ENCODE measurements at regions not wholly inside any gene's neighbourhood (a gene's known extent, or its start where the extent isn't known, plus 50 kb on each side); places are given as distances from the start of the nearest gene placed in this dataset.

DNA sequence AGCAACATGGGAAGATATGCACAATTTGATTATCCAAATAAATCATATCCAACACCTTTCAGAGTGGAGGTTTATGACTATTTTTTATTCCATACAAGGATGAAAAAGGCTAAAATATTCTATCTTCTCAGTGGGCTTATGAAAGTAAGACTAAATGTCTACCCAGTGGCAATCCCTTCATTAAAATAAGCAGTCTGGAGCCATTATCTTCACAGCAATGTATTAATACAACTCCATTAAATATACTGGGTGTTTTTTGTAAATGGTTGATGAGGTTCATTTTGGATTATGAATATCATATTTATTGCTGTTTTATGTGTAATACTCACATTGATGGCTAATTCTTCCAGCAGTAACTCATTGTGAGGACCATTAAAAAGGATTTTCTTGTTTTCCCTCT lies 352.7 kb upstream of the SOX11 start:
- TF ChIP-seq Cebpa-rat (IDR thresholded peaks at IDR 0.05): no peak
- H3K4me3 ChIP-seq: no peak overlapping the region

DNA sequence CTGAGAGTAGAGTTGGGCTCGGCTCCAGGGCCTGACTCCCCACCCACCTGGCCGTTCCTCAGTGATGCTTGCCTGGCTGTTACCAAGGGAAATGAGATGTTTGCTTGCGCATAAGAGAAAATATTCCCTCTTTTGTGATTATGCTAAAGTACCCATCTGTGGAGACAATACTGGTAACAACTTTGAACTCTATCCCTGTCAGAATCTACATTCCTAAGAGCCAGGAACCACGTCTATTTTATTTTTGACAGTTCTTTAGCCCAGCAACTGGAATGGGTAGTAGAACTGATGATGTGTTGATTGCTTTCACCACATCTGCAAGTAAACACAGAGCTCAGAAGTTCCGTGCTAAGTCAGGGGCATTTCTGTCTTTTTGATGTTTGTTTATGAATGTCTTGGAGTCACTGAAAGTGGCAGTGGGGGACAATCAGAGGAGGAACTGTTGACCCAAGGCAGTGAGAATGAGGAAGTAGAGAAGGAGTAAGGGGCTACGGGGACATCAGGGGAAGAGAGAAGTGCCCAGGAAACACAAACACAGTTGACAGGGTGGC lies 348.3 kb upstream of the SOX11 start:
- Histone ChIP-seq H3K9me3 (no peaks in the 10 kb centered on the region), H3K9ac (no peak overlapping the region), H4K20me1 (no peaks in the 10 kb centered on the region), H3K36me3 (no peaks in the 10 kb centered on the region), H3K4me1 (0 out of 2 replicates have a peak, but pooled peaks cover 4% of the 10 kb centered on the region), H3K27ac (no peak overlapping the region), H3K4me2 (no peak overlapping the region), H3K4me3 (no peak overlapping the region), H3K27me3 (no peaks in the 10 kb centered on the region)
- TF ChIP-seq Cebpa-rat (IDR thresholded peaks at IDR 0.05): no peak

More for the DNA sequence above, 352.7 kb upstream of the SOX11 start:
- H3K27ac ChIP-seq: no peak overlapping the region
- H3K4me1 ChIP-seq: 0 out of 2 replicates have a peak, but pooled peaks cover 4% of the 10 kb centered on the region
- no peak overlapping the region for H3K4me2 ChIP-seq
- H3K27me3 ChIP-seq: no peaks in the 10 kb centered on the region
- no peak overlapping the region for H3K9ac ChIP-seq
- H3K36me3 ChIP-seq: no peaks in the 10 kb centered on the region
- H4K20me1 ChIP-seq: no peaks in the 10 kb centered on the region
- no peaks in the 10 kb centered on the region for H3K9me3 ChIP-seq

DNA sequence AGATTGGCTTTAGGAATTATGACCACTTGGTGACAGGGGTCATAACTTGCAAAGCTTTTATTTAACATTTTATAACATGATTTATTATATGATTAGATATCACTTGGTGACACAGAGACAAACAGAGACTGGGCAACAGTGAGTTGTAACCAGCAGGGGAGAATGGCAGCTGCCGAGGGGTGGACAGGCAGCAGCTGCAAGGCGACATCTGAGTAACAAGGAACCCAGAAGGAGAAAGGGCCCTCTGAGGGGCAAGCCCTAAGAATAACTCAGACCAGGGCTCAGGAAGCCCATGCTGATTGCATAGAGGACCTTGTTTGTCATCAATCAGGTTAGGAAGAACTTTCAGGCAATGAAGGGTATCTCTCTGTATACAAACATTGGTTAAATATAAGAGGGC lies 339.9 kb upstream of the SOX11 start:
- Histone ChIP-seq H3K9ac (no peak overlapping the region), H4K20me1 (no peaks in the 10 kb centered on the region), H3K4me2 (no peak overlapping the region), H3K27ac (no peak overlapping the region), H3K4me3 (no peak overlapping the region), H3K4me1 (no peaks in the 10 kb centered on the region), H3K36me3 (no peaks in the 10 kb centered on the region), H3K9me3 (no peaks in the 10 kb centered on the region; the same call in 1 of the 2 replicates), H3K27me3 (no peaks in the 10 kb centered on the region)
- TF ChIP-seq Cebpa-rat (IDR thresholded peaks at IDR 0.05): no peak

DNA sequence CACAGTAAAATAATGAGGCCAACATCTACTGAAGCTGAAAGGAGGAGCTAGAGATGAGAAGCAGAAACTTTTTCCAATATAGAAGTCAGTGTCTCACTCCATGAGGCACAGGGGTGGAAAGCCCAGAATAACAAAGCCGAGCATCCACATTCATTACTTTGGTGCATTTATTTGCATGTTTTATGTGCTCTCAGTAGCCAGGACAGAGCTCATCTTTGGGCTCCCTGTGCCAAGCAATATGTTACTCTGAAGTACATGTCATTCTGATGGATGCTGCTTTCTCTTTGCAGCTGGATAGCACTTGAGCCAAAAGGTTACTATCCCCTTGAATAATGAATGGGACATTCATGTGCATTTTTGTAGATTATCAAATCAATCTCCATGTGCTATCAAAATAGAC lies 338.6 kb upstream of the SOX11 start:
- Histone ChIP-seq H3K36me3 (no peaks in the 10 kb centered on the region), H4K20me1 (no peaks in the 10 kb centered on the region), H3K4me2 (no peak overlapping the region), H3K27me3 (no peaks in the 10 kb centered on the region), H3K4me3 (no peak overlapping the region), H3K9me3 (no peaks in the 10 kb centered on the region; the same call in 1 of the 2 replicates), H3K27ac (no peak overlapping the region), H3K4me1 (no peaks in the 10 kb centered on the region), H3K9ac (no peak overlapping the region)
- no peak for TF ChIP-seq Cebpa-rat (IDR thresholded peaks at IDR 0.05)

DNA sequence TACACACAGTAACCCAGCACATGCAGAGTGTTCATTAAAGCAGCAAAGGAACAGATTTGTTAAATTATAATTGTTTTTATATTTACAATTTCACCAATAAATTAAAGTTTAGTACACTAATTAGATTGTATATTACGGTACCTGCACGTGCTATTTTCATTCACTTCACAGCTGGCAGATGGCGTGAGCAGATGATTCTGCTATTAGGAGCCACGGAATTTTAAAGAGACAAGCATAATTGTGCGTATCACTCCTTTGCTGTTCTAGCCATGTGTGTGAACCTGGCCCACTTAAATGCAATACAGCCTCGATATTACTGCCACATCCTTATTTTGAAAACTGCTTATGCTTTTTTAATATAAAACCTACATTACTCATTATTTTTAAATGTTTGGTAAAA lies 332.8 kb upstream of the SOX11 start:
- H3K27me3 ChIP-seq: no peaks in the 10 kb centered on the region
- H4K20me1 ChIP-seq: no peaks in the 10 kb centered on the region
- H3K9me3 ChIP-seq: no peaks in the 10 kb centered on the region; the same call in 1 of the 2 replicates
- H3K27ac ChIP-seq: no peak overlapping the region
- H3K4me3 ChIP-seq: no peak overlapping the region
- H3K4me2 ChIP-seq: peak overlapping the region; percentile 20
- H3K36me3 ChIP-seq: no peaks in the 10 kb centered on the region
- H3K4me1 ChIP-seq: peaks cover 11% of the 10 kb centered on the region; the same call in 1 of the 2 replicates
- H3K9ac ChIP-seq: no peak overlapping the region
- no peak for TF ChIP-seq Cebpa-rat (IDR thresholded peaks at IDR 0.05)

DNA sequence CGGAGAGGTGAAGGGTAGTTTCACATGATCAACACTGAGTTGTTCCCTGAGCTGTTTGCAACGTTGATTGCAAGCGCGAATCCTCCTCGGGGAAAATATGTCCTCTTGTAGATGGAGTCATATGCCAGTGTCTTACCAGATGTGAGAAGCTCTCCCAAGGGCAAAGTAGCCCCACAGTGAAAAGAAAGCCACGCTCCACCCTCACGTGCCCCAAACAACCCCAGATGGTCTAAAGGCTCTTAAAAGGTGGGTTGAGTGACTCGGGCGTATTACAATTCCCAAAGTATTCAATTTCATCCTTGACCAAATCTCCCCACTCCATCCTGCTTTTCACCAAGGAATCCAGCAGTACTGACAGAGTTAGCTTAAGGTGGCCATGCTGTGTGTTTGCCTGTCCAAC lies 332.1 kb upstream of the SOX11 start:
- H3K9me3 ChIP-seq: no peaks in the 10 kb centered on the region; the same call in 1 of the 2 replicates
- peaks cover 11% of the 10 kb centered on the region; the same call in 1 of the 2 replicates for H3K4me1 ChIP-seq
- H4K20me1 ChIP-seq: no peaks in the 10 kb centered on the region
- H3K27ac ChIP-seq: no peak overlapping the region
- no peak for TF ChIP-seq Cebpa-rat (IDR thresholded peaks at IDR 0.05)
- H3K27me3 ChIP-seq: no peaks in the 10 kb centered on the region
- H3K4me3 ChIP-seq: no peak overlapping the region
- H3K9ac ChIP-seq: no peak overlapping the region
- no peaks in the 10 kb centered on the region for H3K36me3 ChIP-seq
- peak overlapping the region; percentile 20 for H3K4me2 ChIP-seq

DNA sequence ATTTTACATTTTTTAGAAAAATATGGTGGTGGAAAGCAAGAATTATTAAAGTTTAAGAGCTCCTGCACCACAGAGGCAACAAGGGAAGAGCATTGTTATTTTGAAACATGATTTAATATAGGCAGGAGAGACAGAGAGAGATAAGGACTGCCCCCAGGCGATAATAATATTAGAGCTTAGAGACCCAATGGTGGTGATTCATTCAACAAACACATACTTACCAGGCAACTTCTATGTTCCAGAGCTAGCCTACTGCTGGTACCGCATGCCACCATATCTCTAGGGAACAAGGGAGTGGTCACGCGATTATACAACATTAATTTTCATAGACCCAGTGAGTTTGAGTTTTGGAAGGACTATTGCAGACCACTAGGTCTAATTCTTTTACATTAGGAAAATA lies 327.8 kb upstream of the SOX11 start:
- Histone ChIP-seq H3K36me3 (no peaks in the 10 kb centered on the region), H3K27ac (no peak overlapping the region), H3K4me1 (peaks cover 10% of the 10 kb centered on the region; the same call in 1 of the 2 replicates), H4K20me1 (no peaks in the 10 kb centered on the region), H3K27me3 (no peaks in the 10 kb centered on the region), H3K9me3 (no peaks in the 10 kb centered on the region), H3K4me2 (no peak overlapping the region), H3K9ac (no peak overlapping the region), H3K4me3 (no peak overlapping the region)
- TF ChIP-seq Cebpa-rat (IDR thresholded peaks at IDR 0.05): no peak

DNA sequence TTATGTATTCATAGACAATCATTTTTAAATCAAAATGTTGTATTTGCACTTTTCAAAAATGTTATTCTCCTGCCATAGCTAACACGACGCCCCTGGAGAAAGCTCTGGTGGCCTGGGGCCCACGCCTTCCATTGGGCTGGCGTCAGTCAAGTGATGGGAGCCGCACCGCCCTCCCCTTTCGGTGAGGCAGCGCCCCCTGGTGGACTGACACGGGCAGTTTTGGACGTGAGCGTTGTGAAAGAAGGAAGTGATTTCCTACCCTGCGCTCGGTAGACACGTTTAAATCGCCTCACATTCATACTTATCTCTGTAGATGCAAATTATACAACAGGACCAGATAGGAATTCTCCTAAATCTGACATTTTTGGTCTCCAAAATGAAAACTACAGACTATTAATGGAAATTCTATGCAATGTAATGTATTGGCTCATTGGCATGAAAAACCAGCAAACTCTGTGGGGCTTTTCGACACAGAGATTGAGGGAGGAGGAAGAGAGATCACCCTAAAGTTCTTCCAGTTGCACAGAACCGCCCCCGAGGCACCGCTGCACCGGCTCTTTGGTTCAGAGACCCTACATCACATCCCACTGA lies 326.2 kb upstream of the SOX11 start:
- H3K4me2 ChIP-seq: no peak overlapping the region
- H3K4me1 ChIP-seq: no peaks in the 10 kb centered on the region
- TF ChIP-seq Cebpa-rat (IDR thresholded peaks at IDR 0.05): no peak
- no peaks in the 10 kb centered on the region for H3K36me3 ChIP-seq
- no peaks in the 10 kb centered on the region for H4K20me1 ChIP-seq
- no peak overlapping the region for H3K27ac ChIP-seq
- H3K9me3 ChIP-seq: no peaks in the 10 kb centered on the region
- H3K27me3 ChIP-seq: no peaks in the 10 kb centered on the region
- no peak overlapping the region for H3K4me3 ChIP-seq
- H3K9ac ChIP-seq: no peak overlapping the region

DNA sequence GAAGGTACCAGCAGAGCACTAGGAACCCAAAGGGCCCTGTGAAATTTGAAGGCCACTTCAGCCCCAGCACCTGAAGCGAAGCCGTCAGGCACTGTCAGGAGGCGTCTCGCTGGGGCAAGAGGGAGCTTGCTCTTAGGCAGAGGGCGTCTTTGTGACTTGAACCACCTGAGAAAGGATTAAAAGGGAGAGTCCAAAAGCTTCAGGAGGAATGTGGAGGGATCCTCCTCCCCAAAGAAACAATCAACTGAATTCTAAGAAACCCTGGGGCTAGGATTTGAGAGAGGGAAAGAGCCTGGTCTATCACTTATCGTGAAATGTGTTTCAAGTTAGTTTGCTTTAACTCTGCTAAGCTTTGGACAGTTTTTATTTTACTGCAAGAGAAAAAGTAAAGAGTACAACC lies 324.9 kb upstream of the SOX11 start:
- TF ChIP-seq Cebpa-rat (IDR thresholded peaks at IDR 0.05): no peak
- Histone ChIP-seq H3K27me3 (no peaks in the 10 kb centered on the region), H3K9ac (no peak overlapping the region), H3K4me2 (no peak overlapping the region), H3K4me1 (no peaks in the 10 kb centered on the region), H3K9me3 (no peaks in the 10 kb centered on the region), H3K36me3 (no peaks in the 10 kb centered on the region), H4K20me1 (no peaks in the 10 kb centered on the region), H3K4me3 (no peak overlapping the region), H3K27ac (no peak overlapping the region)

DNA sequence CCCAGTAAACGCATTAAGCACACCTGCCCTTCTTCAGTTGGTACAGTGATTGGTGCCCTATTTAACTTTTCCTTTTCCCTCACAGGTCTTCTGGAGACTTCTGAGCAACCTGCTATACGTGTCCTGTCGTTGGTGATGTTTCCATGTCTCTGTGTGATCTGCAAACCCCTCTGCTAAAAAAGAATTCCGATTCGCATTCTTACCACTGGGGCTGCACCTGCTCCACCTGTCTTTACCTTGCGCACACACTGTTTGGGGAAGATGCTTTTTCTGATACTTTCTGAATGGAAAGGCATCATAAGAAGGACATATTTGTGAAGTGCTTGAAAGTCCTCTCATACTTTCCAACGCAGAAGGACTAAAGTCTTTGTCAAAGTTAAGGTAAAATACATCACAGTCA lies 323.9 kb upstream of the SOX11 start:
- Histone ChIP-seq H3K9me3 (no peaks in the 10 kb centered on the region), H4K20me1 (no peaks in the 10 kb centered on the region), H3K4me1 (no peaks in the 10 kb centered on the region), H3K27me3 (no peaks in the 10 kb centered on the region), H3K9ac (no peak overlapping the region), H3K27ac (no peak overlapping the region), H3K4me2 (no peak overlapping the region), H3K4me3 (no peak overlapping the region), H3K36me3 (no peaks in the 10 kb centered on the region)
- no peak for TF ChIP-seq Cebpa-rat (IDR thresholded peaks at IDR 0.05)
